Lung microvascular endothelial cell (primary cell): ENCODE measurements at regions not wholly inside any gene's neighbourhood (a gene's known extent, or its start where the extent isn't known, plus 50 kb on each side); places are given as distances from the start of the nearest gene placed in this dataset.
A peak's percentile ranks its signal among the peaks of the same experiment; 100 is the strongest.

Experiments
- DNase-seq, 2 donors: peaks; one replicate each; pipeline versions ENCODE4 v3.0.0 to v3.0.0-alpha.2; 2010; ENCODE audit warnings: low read depth in 2 of 2

GRCh38 chr10:128221117-128221516 lies 94.9 kb upstream of the MKI67 start:
- DNase-seq, result peak in 1 of 2 donors; percentile 19

GRCh38 chr10:128221807-128222206 lies 95.6 kb upstream of the MKI67 start:
- DNase-seq, result no peak

GRCh38 chr10:128222332-128222849 lies 96.2 kb upstream of the MKI67 start:
- no peak for DNase-seq

- no peak for DNase-seq
Observed at GRCh38 chr10:128230401-128230800, 104.2 kb upstream of the MKI67 start.

GRCh38 chr10:128233422-128233821 lies 107.2 kb upstream of the MKI67 start:
- no peak for DNase-seq

- DNase-seq, result no peak
Observed at GRCh38 chr10:128237710-128238109, 111.5 kb upstream of the MKI67 start.

GRCh38 chr10:128241023-128241422 lies 114.8 kb upstream of the MKI67 start:
- no peak for DNase-seq

- peak in 1 of 2 donors; percentile 35 for DNase-seq
Observed at GRCh38 chr10:128242641-128243040, 116.4 kb upstream of the MKI67 start.

- no peak for DNase-seq
Observed at GRCh38 chr10:128245026-128245425, 118.8 kb upstream of the MKI67 start.

GRCh38 chr10:128247576-128247975 lies 121.4 kb upstream of the MKI67 start:
- DNase-seq, result no peak

GRCh38 chr10:128254476-128254875 lies 128.3 kb upstream of the MKI67 start:
- peak; percentile 55 to 58 for DNase-seq

GRCh38 chr10:128257428-128257827 lies 131.2 kb upstream of the MKI67 start:
- DNase-seq, result no peak

GRCh38 chr10:128258421-128258976 lies 132.3 kb upstream of the MKI67 start:
- no peak for DNase-seq

- peak; percentile 59 to 68 for DNase-seq
Observed at GRCh38 chr10:128263891-128264688, 137.9 kb upstream of the MKI67 start.

GRCh38 chr10:128265596-128265995 lies 139.4 kb upstream of the MKI67 start:
- DNase-seq, result no peak

GRCh38 chr10:128267581-128267980 lies 141.4 kb upstream of the MKI67 start:
- no peak for DNase-seq

- peak; percentile 38 to 72 for DNase-seq
Observed at GRCh38 chr10:128268015-128268722, 141.9 kb upstream of the MKI67 start.

GRCh38 chr10:128274938-128275337 lies 148.7 kb upstream of the MKI67 start:
- peak in 1 of 2 donors; percentile 62 for DNase-seq

- no peak for DNase-seq
Observed at GRCh38 chr10:128275388-128276177, 149.4 kb upstream of the MKI67 start.

- DNase-seq, result no peak
Observed at GRCh38 chr10:128277267-128277840, 151.1 kb upstream of the MKI67 start.

- DNase-seq, result no peak
Observed at GRCh38 chr10:128278362-128278761, 152.1 kb upstream of the MKI67 start.
